ENCODE measurements at regions not wholly inside any gene's neighbourhood (a gene's known extent, or its start where the extent isn't known, plus 50 kb on each side); places are given as distances from the start of the nearest gene placed in this dataset.

DNA sequence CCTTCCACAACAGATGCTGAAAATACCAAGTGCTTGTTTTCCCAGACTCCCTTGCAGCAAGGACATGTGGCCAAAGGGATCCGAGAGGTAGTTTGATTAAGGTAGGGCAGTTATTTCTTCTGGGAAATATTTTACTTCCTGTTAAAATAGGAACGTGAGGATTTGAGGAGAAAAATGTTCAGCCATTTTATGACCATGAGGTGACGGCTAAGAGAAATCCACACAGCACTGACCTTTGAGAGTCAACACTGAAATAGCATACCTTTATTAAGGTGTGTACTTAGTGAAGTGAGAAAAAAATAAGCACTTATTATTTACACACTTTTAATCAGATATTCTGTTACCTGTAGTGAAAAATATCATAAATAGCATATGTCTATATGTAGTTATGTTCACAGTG lies 133.9 kb downstream of the PPP1R3A start:
- TF ChIP-seq LEF1 (IDR thresholded peaks at IDR 0.05; ENCODE audit: borderline replicate concordance) (no peak), ARNT (IDR thresholded peaks at IDR 0.05) (no peak), BHLHE40 (IDR thresholded peaks at IDR 0.05; ENCODE audit: borderline replicate concordance) (no peak), L3MBTL2 (conservative IDR thresholded peaks at IDR 0.05) (no peak), NFRKB (IDR thresholded peaks at IDR 0.05) (no peak), TARDBP (IDR thresholded peaks at IDR 0.05) (no peak), SUZ12 (IDR thresholded peaks at IDR 0.05) (no peak), ELF4 (IDR thresholded peaks at IDR 0.05) (no peak), FOXM1 (IDR thresholded peaks at IDR 0.05; ENCODE audit: borderline replicate concordance) (no peak), FOXA1 (IDR thresholded peaks at IDR 0.05) (no peak), CTBP1 (IDR thresholded peaks at IDR 0.05; ENCODE audit: borderline replicate concordance) (no peak), SP1 (IDR thresholded peaks at IDR 0.05) (no peak)

Data from HEK293T (cell line).